ENCODE measurements at regions not wholly inside any gene's neighbourhood (a gene's known extent, or its start where the extent isn't known, plus 50 kb on each side); places are given as distances from the start of the nearest gene placed in this dataset.

DNA sequence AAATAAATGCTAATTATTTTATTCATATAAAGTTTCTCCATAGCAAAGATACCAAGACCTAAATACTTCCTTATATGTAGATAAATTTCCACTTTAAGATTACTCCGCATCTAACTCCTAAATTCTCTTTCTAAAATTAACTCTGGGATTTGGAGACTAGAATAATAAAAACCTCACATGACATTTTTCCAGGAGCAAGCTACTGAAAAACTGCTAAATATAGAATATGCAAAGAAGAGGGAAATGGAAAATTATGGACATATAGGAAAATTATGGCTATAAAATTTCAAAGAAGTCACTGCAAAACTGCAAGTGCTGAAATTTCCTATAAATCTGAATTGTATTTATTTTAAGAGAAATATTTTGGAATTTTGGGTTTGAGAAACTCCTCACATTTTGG is 186.2 kb downstream of the DUSP6 start:
- H3K9ac ChIP-seq (ENCODE audit: insufficient read length, low read depth): no peak overlapping the region
- H3K4me1 ChIP-seq (ENCODE audit: insufficient read depth, insufficient read length): no peaks in the 10 kb centered on the region
- no peak for TF ChIP-seq SUZ12 (IDR thresholded peaks at IDR 0.05; ENCODE audit: extremely low read depth, insufficient read depth, insufficient read length)
- TF ChIP-seq ZNF274 (IDR thresholded peaks at IDR 0.05; ENCODE audit: low read depth, low read length): no peak
- no peak for TF ChIP-seq YY1 (IDR thresholded peaks at IDR 0.05; ENCODE audit: insufficient read depth, insufficient read length)
- H3K36me3 ChIP-seq (ENCODE audit: insufficient read depth, insufficient read length, low read length): no peaks in the 10 kb centered on the region
- DNase-seq (ENCODE audit: low read depth, low spot score): no peak
- no peaks in the 10 kb centered on the region for H3K27me3 ChIP-seq (ENCODE audit: insufficient read depth, insufficient read length)
- no peak overlapping the region for H3K4me3 ChIP-seq (ENCODE audit: insufficient read length, low read depth)
- no peaks in the 10 kb centered on the region for H3K9me3 ChIP-seq (ENCODE audit: insufficient read depth, low read length)

DNA sequence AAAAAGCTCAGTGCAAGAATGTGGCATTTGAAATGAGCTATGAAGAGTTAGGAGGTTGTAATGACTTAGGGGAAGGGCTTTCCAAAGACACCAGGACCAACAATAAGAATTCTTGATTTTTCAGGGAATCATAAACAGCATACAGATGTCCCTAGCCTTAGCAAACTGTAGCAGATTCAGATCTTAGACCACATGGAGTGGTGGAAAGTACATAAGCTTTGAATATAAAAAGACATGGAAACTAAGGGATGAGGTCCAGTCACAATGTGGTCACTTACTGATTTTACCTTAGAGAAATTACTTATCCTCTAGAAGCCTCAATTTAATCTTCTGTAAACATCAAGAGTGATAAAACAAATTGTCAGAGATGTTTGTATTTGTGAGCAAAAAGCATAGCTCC is 186.6 kb downstream of the DUSP6 start:
- Histone ChIP-seq H3K4me3 (ENCODE audit: insufficient read length, low read depth) (no peak overlapping the region), H3K4me1 (ENCODE audit: insufficient read depth, insufficient read length) (no peaks in the 10 kb centered on the region), H3K9ac (ENCODE audit: insufficient read length, low read depth) (no peak overlapping the region), H3K27me3 (ENCODE audit: insufficient read depth, insufficient read length) (no peaks in the 10 kb centered on the region), H3K9me3 (ENCODE audit: insufficient read depth, low read length) (no peaks in the 10 kb centered on the region), H3K36me3 (ENCODE audit: insufficient read depth, insufficient read length, low read length) (no peaks in the 10 kb centered on the region)
- no peak for DNase-seq (ENCODE audit: low read depth, low spot score)
- no peak for TF ChIP-seq SUZ12 (IDR thresholded peaks at IDR 0.05; ENCODE audit: extremely low read depth, insufficient read depth, insufficient read length)
- no peak for TF ChIP-seq YY1 (IDR thresholded peaks at IDR 0.05; ENCODE audit: insufficient read depth, insufficient read length)
- TF ChIP-seq ZNF274 (IDR thresholded peaks at IDR 0.05; ENCODE audit: low read depth, low read length): no peak

GRCh38 chr12:89163918-89164317 is 188.4 kb downstream of the DUSP6 start:
- Histone ChIP-seq H3K4me3 (ENCODE audit: insufficient read length, low read depth) (no peak overlapping the region), H3K27me3 (ENCODE audit: insufficient read depth, insufficient read length) (no peaks in the 10 kb centered on the region), H3K36me3 (ENCODE audit: insufficient read depth, insufficient read length, low read length) (no peaks in the 10 kb centered on the region), H3K9ac (ENCODE audit: insufficient read length, low read depth) (no peak overlapping the region), H3K4me1 (ENCODE audit: insufficient read depth, insufficient read length) (no peaks in the 10 kb centered on the region), H3K9me3 (ENCODE audit: insufficient read depth, low read length) (no peaks in the 10 kb centered on the region)
- DNase-seq (ENCODE audit: low read depth, low spot score): no peak
- TF ChIP-seq YY1 (IDR thresholded peaks at IDR 0.05; ENCODE audit: insufficient read depth, insufficient read length) (no peak), ZNF274 (IDR thresholded peaks at IDR 0.05; ENCODE audit: low read depth, low read length) (no peak), SUZ12 (IDR thresholded peaks at IDR 0.05; ENCODE audit: extremely low read depth, insufficient read depth, insufficient read length) (no peak)

- Histone ChIP-seq H3K36me3 (ENCODE audit: insufficient read depth, insufficient read length, low read length) (no peaks in the 10 kb centered on the region), H3K4me1 (ENCODE audit: insufficient read depth, insufficient read length) (no peaks in the 10 kb centered on the region), H3K9me3 (ENCODE audit: insufficient read depth, low read length) (no peaks in the 10 kb centered on the region), H3K9ac (ENCODE audit: insufficient read length, low read depth) (no peak overlapping the region), H3K27me3 (ENCODE audit: insufficient read depth, insufficient read length) (no peaks in the 10 kb centered on the region), H3K4me3 (ENCODE audit: insufficient read length, low read depth) (no peak overlapping the region)
- TF ChIP-seq SUZ12 (IDR thresholded peaks at IDR 0.05; ENCODE audit: extremely low read depth, insufficient read depth, insufficient read length): no peak
- no peak for TF ChIP-seq ZNF274 (IDR thresholded peaks at IDR 0.05; ENCODE audit: low read depth, low read length)
- TF ChIP-seq YY1 (IDR thresholded peaks at IDR 0.05; ENCODE audit: insufficient read depth, insufficient read length): no peak
- DNase-seq (ENCODE audit: low read depth, low spot score): no peak
Measured at GRCh38 chr12:89162589-89163261, 189.6 kb downstream of the DUSP6 start.

- no peak for DNase-seq (ENCODE audit: low read depth, low spot score)
- Histone ChIP-seq H3K27me3 (ENCODE audit: insufficient read depth, insufficient read length) (no peaks in the 10 kb centered on the region), H3K9me3 (ENCODE audit: insufficient read depth, low read length) (no peaks in the 10 kb centered on the region), H3K4me1 (ENCODE audit: insufficient read depth, insufficient read length) (no peaks in the 10 kb centered on the region), H3K4me3 (ENCODE audit: insufficient read length, low read depth) (no peak overlapping the region), H3K36me3 (ENCODE audit: insufficient read depth, insufficient read length, low read length) (no peaks in the 10 kb centered on the region), H3K9ac (ENCODE audit: insufficient read length, low read depth) (no peak overlapping the region)
- TF ChIP-seq ZNF274 (IDR thresholded peaks at IDR 0.05; ENCODE audit: low read depth, low read length) (no peak), SUZ12 (IDR thresholded peaks at IDR 0.05; ENCODE audit: extremely low read depth, insufficient read depth, insufficient read length) (no peak), YY1 (IDR thresholded peaks at IDR 0.05; ENCODE audit: insufficient read depth, insufficient read length) (no peak)
Measured at GRCh38 chr12:89161557-89161956, 190.7 kb downstream of the DUSP6 start.

DNA sequence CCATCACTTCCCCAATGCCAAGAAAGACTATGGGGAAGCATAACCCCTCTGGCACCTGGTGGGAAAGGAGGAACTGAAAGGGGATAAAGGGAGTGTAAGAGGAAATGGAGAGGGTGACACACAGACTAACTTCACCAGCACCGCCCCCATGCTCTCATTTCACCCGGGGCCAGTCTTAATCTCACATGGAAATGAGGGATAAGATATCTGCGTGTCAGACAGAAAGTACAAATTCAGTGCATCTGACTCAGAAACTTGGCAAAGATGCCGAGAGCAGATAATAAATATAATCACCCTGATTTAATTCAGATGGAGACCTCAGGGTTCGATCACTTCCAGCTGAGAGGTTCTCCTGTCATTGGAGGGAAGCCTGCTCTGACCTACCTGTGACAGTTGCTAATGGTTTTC is 191.6 kb downstream of the DUSP6 start:
- TF ChIP-seq SUZ12 (IDR thresholded peaks at IDR 0.05; ENCODE audit: extremely low read depth, insufficient read depth, insufficient read length) (no peak), ZNF274 (IDR thresholded peaks at IDR 0.05; ENCODE audit: low read depth, low read length) (no peak), YY1 (IDR thresholded peaks at IDR 0.05; ENCODE audit: insufficient read depth, insufficient read length) (no peak)
- Histone ChIP-seq H3K36me3 (ENCODE audit: insufficient read depth, insufficient read length, low read length) (no peaks in the 10 kb centered on the region), H3K9me3 (ENCODE audit: insufficient read depth, low read length) (no peaks in the 10 kb centered on the region), H3K4me1 (ENCODE audit: insufficient read depth, insufficient read length) (no peaks in the 10 kb centered on the region), H3K4me3 (ENCODE audit: insufficient read length, low read depth) (no peak overlapping the region), H3K9ac (ENCODE audit: insufficient read length, low read depth) (no peak overlapping the region), H3K27me3 (ENCODE audit: insufficient read depth, insufficient read length) (no peaks in the 10 kb centered on the region)
- no peak for DNase-seq (ENCODE audit: low read depth, low spot score)

DNA sequence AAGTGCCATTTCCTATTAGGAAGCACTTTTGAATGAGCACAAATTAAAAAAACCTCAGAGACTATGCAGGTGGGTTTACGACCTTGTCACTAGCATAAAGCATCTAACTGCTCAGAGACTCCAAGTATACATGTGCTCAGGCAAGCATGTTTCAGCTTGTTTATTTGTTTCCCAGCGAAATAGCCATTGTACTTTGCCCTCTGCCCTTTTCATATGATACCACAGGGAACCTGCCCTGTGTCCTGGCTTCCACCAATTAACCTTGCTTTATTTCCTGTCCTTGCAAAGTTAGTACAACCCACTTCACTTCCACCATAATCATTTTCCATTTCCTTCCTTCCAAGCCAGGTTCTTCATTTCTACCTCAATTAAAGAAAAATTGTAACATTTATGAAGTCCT is 194.9 kb downstream of the DUSP6 start:
- Histone ChIP-seq H3K9ac (ENCODE audit: insufficient read length, low read depth) (no peak overlapping the region), H3K4me3 (ENCODE audit: insufficient read length, low read depth) (no peak overlapping the region), H3K27me3 (ENCODE audit: insufficient read depth, insufficient read length) (no peaks in the 10 kb centered on the region), H3K4me1 (ENCODE audit: insufficient read depth, insufficient read length) (no peaks in the 10 kb centered on the region), H3K36me3 (ENCODE audit: insufficient read depth, insufficient read length, low read length) (no peaks in the 10 kb centered on the region), H3K9me3 (ENCODE audit: insufficient read depth, low read length) (no peaks in the 10 kb centered on the region; the same call in 1 of the 2 replicates)
- DNase-seq (ENCODE audit: low read depth, low spot score): no peak
- TF ChIP-seq ZNF274 (IDR thresholded peaks at IDR 0.05; ENCODE audit: low read depth, low read length) (no peak), SUZ12 (IDR thresholded peaks at IDR 0.05; ENCODE audit: extremely low read depth, insufficient read depth, insufficient read length) (no peak), YY1 (IDR thresholded peaks at IDR 0.05; ENCODE audit: insufficient read depth, insufficient read length) (no peak)
